DMS114 treated with DMSO at 0.1 percent for 48 hours (cell line): ENCODE measurements at regions not wholly inside any gene's neighbourhood (a gene's known extent, or its start where the extent isn't known, plus 50 kb on each side); places are given as distances from the start of the nearest gene placed in this dataset.

Source experiments
- DNase-seq: peaks from one replicate; lab custom pipeline; 2025; ENCODE audit not compliant: unreplicated experiment; lab: John Stamatoyannopoulos, UW

DNA sequence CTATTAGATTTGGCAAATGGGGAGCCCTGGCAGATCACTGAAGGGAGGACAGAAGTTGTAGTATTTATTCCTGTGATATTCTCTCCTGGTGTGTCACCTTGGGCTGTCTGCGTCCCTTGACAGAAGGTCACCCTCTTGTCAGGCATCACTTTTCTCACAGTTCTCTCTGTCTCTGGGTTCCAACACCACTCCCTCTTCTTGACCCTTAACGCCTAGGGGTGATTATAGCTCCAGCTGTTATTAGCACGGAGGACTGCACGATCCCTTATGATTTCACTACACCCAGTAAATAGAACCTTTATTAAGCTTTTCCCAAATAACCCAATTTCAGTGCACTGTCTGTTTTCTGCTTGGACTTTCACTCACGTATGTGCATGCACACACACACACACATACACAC is 166.3 kb upstream of the TNP1 start:
- no peak for DNase-seq

DNA sequence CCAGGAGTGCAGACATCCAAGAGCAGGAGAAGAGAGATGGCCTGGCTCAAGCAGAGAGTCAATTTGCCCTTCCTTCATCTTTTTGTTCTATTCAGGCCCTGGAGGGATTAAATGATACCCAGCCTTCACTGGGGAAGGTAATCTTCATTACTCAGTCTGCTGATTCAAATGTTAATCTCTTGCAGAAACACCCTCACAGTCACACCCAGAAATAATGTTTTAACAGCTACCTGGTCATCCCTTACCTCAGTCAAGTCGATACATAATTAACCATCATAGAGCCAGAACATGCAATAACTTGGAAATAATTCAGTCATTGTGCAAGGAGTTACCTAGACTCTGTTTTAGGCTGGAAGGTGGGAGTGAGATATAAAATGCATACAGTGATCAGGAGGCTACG is 163.7 kb upstream of the TNP1 start:
- no peak for DNase-seq

DNA sequence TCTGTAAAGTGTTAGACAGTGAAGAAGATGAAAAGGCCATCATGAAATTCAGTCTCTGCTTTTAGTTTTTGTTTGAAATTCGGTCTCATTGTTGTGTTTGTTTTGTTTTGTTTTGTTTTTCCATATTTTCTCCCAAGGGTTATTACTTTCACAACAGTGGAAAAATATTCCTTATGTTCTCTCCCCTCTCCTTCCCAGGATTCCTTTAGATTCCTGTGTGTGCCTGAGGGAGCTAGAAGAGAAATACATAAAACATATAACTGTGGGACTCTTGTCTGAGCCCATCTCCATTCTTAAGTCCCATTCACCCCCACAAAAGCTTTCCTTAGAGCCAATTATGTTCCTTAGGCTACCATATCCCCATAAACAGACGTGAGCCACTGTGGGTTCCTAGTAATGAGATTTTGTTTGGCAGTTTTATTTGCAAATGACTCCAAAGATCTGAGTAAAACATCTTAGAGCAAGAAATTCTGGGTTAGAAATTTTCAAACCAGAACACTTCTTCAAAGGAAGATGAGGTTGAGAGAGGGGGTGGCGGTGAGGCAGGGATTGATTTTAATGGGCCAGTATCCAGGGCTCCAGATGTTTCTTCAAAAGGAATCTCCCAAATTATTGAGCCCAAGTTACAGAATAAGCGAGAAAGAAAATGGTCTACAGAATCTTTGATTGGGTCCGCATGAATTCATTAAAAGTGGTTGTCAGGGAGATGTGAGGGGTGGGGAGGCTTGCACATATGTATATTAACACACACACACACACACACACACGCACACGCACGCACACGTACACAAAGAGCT is 157.8 kb upstream of the TNP1 start:
- DNase-seq, result no peak

DNA sequence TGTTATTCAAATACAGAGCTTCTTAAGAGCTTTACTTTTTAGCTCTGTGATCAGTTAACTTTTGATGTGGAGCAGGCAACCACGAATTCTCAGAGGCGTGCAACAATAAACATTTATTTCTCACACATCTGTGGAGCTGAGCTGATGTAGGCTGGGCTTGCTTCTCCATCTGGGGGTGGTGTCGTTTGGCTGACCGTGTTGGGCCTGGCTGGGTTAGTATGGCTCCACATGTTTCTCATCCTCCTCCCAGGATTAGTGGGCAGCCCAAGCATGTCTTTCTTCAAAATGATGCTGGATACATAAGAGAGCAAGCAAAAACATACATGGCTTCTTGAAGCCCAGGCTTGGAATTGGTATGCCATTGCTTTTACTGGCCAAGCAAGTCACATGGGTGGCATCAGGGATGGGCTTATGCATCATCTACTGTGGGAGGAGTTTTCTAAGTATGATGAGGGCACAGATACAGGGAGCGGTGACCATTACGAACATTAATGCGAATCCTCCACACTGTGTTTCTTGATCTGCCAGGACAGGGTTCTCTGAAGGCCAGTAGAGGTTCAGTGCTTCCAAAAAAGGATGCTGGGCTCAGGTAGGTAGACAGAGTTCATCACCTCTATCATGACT is 157.0 kb upstream of the TNP1 start:
- DNase-seq, result no peak

DNA sequence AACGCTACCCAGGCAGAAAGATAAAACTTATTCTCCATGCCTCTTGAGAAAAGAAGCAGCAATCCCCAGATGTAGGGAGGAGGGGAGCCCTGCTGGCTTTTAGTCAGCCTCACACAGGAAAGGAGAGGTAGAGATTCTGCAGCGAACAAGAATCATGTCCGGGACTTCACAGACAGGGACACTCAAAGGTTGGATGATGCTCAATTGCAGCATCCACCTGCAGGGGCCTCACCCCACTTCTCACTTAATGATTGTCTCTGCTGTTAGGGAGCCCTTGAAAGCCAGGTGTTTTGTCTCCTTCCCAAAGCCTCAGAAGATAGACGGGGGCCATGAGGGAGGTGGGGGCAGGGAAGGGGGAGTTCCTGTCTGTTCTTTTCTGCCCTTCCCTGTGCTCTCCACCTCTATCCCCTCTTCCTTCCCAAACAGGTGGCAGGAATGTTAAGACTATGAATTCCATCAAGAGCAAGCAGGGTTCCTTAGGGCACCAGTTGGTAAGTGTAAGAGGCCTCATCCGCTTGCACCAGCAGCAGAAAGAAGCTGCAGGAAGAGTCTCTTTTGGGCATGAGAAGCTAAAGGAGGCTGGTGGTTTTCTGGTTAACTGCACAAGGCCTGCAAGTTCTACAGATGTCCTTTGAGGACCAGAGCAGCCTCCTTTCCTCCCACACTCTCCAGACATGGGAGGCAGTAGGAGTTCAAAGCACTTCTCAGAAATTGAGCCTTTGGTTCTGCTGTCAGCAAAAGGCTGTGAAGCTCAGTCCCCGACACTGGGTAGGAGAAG is 154.7 kb upstream of the TNP1 start:
- DNase-seq, result no peak

DNA sequence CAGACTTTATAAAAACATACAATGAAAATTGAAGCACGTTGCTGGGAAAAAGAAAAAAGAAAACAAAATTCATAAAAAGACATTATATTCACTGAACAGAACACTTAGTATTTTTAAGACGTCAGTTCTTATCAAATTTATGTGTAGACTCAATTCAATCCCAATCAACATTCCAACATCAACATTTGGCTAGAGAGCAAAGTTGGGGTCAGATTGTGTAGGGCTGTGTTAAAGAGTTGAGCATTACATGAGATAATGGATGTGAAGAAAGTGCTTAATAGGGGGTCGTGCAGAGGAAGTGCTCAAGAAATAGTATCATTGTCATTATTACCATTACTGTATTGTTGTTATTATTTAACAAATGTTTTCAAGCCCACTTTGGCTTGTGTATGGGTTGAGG is 154.1 kb upstream of the TNP1 start:
- DNase-seq, result no peak

DNA sequence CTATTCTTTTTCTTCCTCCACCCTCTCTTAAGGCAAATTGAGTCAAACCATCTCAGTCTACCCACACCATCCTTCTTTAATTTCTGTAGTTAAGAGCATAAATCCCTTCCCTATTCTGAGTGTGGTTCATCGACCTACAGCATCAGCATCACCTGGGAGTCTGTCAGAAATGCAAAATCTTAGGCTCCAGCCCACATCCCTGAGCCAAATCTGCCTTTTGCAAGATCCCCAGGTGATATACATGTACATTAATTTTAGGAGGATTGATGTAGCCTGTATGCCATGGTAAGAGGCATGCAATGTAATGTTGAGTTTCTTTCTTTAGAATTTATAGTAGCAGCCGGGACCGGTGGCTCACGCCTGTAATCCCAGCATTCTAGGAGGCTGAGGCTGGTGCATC is 151.7 kb upstream of the TNP1 start:
- no peak for DNase-seq

DNA sequence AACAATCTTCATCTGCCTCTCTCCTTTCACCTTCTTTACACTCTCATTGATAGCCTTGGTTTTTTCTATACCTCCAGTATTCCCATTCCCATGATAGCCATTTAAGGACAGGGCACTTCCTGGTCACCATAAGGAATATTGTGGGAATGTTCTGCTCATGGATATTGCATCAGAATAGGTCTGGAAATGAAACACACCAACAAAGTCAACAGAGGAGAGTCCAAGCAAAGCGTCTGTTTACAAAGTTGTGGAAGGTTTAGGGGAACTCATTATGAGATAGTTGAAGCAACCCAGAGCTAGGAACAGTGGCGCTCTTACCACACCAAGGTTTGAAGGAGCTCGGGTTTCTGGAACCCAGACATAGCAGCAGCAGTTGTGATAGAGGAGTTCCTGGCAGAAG is 150.3 kb upstream of the TNP1 start:
- no peak for DNase-seq

DNA sequence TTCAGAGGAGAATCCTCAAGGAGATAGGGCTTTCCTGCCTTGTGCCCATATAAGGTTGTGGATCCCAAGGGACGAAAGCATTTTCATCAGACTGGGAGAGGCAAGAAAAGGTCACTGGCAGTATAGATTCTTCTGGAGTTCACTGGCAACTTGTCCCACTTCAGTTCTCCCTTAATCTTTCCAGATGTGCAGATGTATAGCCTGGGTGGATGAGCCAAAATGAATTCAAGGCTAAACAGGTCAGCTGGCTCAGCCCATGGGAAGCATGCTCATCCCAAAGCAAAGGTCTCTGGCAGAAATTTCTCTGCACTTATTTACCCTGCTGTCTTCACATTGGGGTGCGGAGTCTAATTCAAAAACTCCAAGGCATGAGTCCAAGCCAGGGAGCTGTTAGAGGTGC is 148.9 kb upstream of the TNP1 start:
- no peak for DNase-seq

DNA sequence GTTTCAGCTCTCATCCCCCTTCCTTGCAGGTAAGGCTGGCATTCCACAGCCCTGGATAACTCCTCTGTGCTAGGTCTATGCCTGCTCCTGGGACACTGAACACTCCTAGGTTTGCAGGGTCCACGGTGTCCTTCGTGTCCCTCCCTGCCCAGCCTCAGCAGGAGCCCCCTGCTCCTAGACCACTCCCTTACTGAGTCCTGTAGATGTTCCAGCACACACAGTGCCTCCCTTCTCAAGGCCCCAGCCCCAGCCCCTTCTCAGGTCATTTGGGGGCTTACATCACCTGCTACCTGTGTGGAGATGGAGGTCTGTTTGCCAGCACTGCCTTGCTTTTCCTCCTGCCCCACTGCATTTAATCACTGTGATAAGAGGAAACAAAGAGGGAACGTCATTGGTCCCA is 146.4 kb upstream of the TNP1 start:
- no peak for DNase-seq

DNA sequence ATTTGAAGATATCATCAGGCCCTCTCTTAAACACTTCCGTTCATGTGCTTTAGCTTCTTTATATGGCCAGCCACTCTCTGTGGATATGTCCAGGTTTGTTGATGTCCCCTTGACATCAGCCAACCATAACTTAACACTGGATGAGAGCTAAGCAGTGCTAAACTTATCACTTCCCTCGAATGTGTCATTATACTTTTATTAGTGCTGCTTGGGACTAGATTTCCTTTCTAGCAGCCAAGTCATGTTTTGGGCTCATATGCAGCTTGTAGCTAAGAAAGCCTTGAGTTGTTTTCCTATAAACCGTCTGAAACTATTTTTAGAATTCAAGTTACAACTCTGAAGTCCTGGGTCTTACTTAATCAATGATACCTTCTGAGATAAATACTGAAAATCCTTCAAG is 144.8 kb upstream of the TNP1 start:
- DNase-seq, result no peak

DNA sequence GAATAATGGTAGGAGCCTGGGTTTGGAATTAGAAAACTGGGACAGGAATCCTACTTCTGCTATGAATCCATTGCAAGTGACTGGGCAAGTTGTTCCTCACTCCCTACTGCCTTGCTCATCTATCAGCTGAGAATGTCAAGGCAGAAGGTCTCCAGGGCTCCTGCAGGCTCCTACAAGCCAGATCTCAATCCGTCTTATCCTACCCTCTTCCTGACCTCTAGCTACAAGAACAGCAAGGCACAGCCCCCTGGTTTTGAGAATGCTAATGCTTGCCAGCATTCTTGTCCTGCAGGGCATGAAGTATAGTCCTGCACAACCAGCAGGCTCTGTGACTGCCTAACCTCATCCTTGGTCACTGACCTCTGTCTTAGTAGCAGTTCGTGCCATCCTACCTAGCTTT is 141.9 kb upstream of the TNP1 start:
- DNase-seq, result no peak

DNA sequence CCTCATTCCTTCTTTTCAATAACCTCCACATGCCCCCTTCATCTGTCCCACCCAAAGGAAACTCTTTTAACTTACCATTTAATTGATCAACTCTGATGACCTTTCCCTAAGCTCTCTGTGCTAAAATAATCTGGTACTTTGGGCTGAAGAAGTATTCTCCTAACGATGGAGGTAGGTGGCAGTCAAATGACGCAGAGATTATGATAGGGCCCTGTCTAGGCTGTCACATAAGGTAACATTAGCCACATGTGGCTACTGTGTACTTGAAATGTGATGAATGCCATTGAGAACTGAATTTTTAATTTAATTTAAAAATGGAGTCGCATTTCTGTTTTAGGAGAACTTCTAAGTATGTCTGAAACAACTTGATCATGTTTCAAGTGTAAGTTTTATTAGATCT is 140.5 kb upstream of the TNP1 start:
- DNase-seq, result no peak

DNA sequence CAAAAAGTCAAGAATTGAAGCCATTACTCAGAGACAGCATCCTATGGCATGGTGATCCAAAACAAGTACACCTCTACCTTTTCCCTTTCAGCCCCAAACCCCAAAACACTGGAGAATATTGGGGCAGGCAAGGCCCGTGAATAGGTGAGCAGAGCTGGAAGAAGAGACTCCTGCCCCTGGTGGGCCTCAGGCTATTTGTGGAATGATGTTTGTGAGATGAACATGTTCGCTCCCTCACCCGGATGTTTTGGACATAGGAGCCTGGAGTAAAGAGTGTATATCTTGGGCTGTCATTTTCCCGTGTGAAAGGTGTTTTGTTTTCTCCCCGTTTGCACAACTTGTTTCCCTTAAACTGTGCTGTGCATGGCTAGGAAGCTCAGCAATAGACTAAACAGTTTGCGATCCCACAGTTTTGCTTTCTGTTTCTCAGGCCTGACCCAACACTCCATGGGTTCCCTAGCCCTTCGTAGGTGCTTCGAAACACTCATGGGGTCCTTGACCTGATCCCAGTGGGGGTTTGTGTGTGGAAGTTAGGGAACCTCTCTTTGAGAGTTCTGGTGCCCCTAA is 136.5 kb upstream of the TNP1 start:
- DNase-seq, result no peak

DNA sequence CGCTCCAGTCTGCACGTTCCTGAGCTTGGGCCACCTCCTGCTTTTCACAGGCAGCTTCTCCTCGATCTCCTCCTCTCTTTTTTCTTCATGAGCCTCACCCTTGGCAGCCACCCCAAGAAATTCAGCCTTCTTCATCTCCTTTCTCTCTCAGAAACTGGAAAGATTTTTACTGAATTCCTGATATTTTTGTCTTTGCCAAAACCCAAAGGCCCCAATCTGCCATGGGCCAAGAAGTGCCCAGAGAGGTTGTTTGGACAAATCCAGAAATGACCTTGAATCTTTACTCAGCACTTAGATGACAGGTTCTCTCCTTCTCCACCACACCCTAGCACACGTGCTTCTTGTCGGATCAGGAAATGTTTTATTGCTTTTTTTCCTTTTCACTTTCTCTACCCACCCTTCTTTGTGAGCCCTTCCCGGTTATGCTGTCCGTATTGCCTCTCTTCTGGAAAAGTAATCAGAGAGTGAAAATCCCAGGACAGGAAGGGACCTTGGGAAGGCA is 134.5 kb upstream of the TNP1 start:
- no peak for DNase-seq

DNA sequence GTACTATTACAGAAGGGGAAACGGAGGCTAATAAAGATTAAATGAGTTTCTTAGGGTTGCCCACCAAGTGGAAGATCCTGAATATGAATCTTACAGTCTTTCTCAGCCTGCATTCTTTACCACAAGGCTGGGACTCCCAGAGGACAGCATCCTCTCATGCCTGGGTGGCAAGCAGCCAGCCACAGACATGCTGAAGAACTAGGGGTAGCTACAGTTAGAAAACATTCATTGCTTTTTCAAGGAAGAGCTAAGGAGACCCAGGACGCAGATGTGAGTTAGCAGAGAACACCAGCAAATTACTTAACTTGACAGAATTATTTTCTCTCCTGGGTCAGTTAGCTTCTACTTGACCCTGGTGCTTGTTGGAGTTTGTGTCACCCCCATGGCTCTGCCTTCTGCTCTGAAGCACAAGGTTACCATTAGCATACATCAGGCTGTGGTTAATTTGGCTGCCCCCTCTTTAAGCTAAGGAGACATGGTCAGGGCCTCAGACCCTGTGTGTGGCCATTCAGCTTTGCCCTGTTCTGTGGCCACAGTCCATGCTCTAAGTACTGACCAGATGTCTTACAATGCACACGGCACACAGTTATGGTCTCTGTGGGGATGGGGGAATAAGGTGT is 132.3 kb upstream of the TNP1 start:
- no peak for DNase-seq

DNA sequence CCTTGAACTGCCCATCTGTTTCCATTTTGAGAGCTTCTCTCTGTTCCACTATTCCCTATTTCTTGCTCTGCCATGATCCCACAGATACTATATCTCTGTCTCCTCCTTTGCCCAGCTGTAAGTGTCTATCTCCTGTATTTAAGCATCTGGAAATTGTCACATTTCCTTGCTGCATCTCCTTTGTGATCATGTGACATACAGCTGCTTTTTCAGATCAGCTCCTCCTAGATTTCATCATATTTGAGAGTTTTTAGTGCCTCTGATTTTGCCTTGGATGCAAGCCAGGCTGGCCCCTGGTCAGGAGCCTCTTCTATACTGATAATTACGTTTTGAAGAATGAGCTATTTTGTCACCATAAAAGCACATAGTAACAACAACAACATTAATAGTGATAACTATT is 131.7 kb upstream of the TNP1 start:
- no peak for DNase-seq

DNA sequence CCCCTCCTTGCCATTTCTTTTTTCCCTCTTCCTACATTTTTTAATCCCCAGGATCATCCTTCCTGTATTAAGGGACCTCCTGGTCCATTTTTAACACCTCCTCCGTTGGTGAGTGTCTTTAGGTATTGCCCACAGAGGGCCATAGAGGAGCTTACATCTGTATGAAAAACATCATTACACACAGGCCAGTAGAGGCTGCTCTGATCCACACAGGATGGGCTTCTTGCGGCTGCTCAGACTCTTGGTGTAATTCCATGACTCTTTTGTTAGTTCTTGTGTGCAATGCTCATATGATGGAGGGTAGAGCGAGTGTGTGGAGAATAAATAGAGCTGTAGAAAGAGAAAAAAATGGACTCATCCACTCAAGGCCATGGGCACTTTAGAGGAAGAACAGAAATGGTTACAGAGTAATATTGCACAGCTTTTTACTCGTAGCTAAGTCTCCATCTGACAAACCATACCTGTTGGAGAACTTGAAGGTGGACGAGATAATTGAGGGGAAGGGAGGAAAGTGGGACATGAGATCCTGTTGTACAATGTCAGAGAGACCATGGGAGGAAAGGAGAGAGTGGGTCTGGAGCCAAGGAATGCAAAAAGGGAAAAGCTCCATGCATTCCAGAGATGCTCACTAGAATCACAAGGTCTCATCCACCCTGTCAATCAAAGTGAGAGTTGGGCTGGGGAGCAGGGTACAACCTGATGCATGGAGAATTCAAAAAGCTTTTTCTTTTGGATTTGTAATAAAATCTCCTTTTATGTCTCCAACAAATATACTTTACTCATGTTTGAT is 129.7 kb upstream of the TNP1 start:
- DNase-seq, result no peak

DNA sequence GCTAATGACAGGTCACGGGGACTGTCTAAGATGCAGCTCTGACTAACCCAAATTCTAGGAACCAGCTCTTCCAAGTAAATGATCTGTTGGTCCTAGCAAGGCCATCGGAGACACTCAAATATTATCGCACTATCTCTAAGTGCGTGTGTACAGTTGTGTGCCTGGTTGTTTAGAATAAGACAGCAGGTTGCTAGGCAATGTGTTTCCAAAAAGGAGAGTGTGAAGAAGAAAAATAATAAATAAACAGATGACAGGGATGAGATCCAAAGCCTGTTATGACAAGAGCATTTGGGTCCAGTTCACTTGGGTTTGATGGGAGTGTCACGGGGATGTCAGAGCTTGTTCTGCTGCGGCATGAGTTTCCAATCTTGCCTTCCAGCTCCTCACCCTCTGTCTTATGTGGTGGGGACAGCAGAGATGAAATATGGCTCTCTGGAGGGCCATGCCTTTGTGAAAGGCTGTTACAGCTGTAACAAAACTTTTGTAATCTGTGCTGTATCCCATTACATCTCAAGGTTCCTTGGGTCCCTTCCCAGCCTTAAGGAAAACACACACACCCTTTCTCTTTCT is 127.5 kb upstream of the TNP1 start:
- DNase-seq, result no peak

DNA sequence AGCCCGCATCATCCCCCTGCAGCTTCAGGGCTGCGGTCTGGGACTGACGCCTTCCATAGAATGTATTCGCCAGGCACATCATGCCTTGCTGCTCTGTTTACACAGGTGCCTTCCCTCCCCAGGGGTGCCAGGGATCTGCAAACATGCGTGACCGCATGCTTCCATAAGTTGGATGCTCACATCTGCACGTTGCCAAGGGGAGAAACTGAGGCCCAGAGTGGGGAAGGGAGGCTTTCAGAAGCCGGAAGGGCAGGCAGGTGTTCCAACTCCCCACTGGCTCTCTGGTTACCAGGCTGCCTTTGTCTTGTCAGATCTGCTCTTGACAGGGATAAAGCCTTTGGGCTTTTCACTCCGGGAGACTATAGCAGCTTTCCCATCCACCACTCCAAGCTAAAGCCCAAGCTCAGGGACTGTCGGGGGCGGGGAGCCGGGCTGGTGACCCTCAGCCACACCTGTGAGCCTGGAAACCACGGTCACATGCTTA is 125.8 kb upstream of the TNP1 start:
- DNase-seq, result no peak
